DMS153 treated with DMSO at 0.1 percent for 48 hours (cell line): ENCODE measurements at regions not wholly inside any gene's neighbourhood (a gene's known extent, or its start where the extent isn't known, plus 50 kb on each side); places are given as distances from the start of the nearest gene placed in this dataset.
"Not testable (repeated sequence)": the region's sequence is repeated elsewhere in the genome, so short reads cannot be mapped to it uniquely, and the experiment has no call there.

Experiments
- DNase-seq: peaks from one replicate; lab custom pipeline; 2025; ENCODE audit not compliant: unreplicated experiment; lab: John Stamatoyannopoulos, UW

GRCh38 chr16:35195173-35195863, 1735.9 kb downstream of the TP53TG3F start:
- DNase-seq, result no peak

GRCh38 chr16:35195864-35196216, 1736.4 kb downstream of the TP53TG3F start:
- no peak for DNase-seq

GRCh38 chr16:35196313-35196712, 1736.9 kb downstream of the TP53TG3F start:
- DNase-seq, result no peak

- no peak for DNase-seq
Measured at GRCh38 chr16:35197656-35198055, 1738.2 kb downstream of the TP53TG3F start.

GRCh38 chr16:35198223-35199199, 1739.1 kb downstream of the TP53TG3F start:
- DNase-seq, result no peak

- no peak for DNase-seq
Measured at GRCh38 chr16:35200662-35201061, 1741.2 kb downstream of the TP53TG3F start.

- DNase-seq, result no peak
Measured at GRCh38 chr16:35201151-35201550, 1741.7 kb downstream of the TP53TG3F start.

- no peak for DNase-seq
Measured at GRCh38 chr16:35203636-35204035, 1744.2 kb downstream of the TP53TG3F start.

GRCh38 chr16:35207059-35207999, 1747.9 kb downstream of the TP53TG3F start:
- no peak for DNase-seq

GRCh38 chr16:35208001-35208935, 1748.9 kb downstream of the TP53TG3F start:
- no peak for DNase-seq

GRCh38 chr16:35210681-35211433, 1751.4 kb downstream of the TP53TG3F start:
- peak; percentile 46 for DNase-seq

- DNase-seq, result no peak
Measured at GRCh38 chr16:35214840-35215239, 1755.4 kb downstream of the TP53TG3F start.

- no peak for DNase-seq
Measured at GRCh38 chr16:35215287-35215686, 1755.9 kb downstream of the TP53TG3F start.

GRCh38 chr16:35216261-35216660, 1756.8 kb downstream of the TP53TG3F start:
- not testable (repeated sequence) for DNase-seq

- DNase-seq, result no peak
Measured at GRCh38 chr16:35221482-35222185, 1762.2 kb downstream of the TP53TG3F start.

GRCh38 chr16:35234679-35235078, 1775.3 kb downstream of the TP53TG3F start:
- DNase-seq, result no peak

- DNase-seq, result no peak
Measured at GRCh38 chr16:35239561-35239960, 1780.1 kb downstream of the TP53TG3F start.

- no peak for DNase-seq
Measured at GRCh38 chr16:35249051-35249450, 1789.6 kb downstream of the TP53TG3F start.
